ENCODE measurements at regions not wholly inside any gene's neighbourhood (a gene's known extent, or its start where the extent isn't known, plus 50 kb on each side); places are given as distances from the start of the nearest gene placed in this dataset.

DNA sequence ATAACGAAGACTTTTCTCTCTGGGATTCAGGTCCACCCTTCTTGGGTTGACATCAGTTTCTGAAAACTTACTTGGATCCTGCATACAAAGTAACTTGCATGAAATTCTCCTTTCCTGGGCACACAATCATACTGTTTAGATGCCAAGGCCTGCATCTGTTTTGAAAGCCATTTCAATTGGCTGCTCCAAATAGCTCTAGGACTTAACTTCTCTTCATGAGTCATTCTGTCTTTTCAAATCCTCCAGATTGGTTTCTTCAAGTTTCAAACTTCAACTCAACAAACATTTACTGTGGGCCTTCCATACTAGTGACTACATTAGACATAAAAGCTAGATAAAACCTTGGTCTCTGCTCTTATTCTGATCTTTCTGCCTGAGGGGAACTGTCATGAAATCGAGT is 54.8 kb upstream of the HMHB1 start:
- Histone ChIP-seq H3K79me2 (ENCODE audit: insufficient read depth, low read length) (no peaks in the 10 kb centered on the region), H3K4me1 (ENCODE audit: insufficient read depth, low read length, poor library complexity, severe bottlenecking) (no peaks in the 10 kb centered on the region), H3K4me2 (ENCODE audit: low read depth, low read length, poor library complexity, severe bottlenecking) (no peak overlapping the region), H3K4me3 (ENCODE audit: low read length, poor library complexity, severe bottlenecking) (no peak overlapping the region), H3K9me3 (ENCODE audit: insufficient read depth, low read depth, low read length) (no peaks in the 10 kb centered on the region), H3K36me3 (ENCODE audit: insufficient read depth, low read length) (no peaks in the 10 kb centered on the region), H3K9ac (ENCODE audit: low read depth, low read length, poor library complexity, severe bottlenecking) (no peak overlapping the region), H4K20me1 (ENCODE audit: insufficient read depth, low read length, poor library complexity, severe bottlenecking) (no peaks in the 10 kb centered on the region), H2AFZ (ENCODE audit: low read length) (no peak overlapping the region), H3K27me3 (ENCODE audit: insufficient read depth, low read length, poor library complexity, severe bottlenecking) (no peaks in the 10 kb centered on the region), H3K9me2 (replicated peaks; ENCODE audit: low read depth, low read length) (no peaks in the 10 kb centered on the region), H3F3A (ENCODE audit: low read depth) (no peaks in the 10 kb centered on the region)
- no peak for TF ChIP-seq EZH2phosphoT487 (IDR thresholded peaks at IDR 0.05; ENCODE audit: borderline replicate concordance)
- TF ChIP-seq, protein P1, sequence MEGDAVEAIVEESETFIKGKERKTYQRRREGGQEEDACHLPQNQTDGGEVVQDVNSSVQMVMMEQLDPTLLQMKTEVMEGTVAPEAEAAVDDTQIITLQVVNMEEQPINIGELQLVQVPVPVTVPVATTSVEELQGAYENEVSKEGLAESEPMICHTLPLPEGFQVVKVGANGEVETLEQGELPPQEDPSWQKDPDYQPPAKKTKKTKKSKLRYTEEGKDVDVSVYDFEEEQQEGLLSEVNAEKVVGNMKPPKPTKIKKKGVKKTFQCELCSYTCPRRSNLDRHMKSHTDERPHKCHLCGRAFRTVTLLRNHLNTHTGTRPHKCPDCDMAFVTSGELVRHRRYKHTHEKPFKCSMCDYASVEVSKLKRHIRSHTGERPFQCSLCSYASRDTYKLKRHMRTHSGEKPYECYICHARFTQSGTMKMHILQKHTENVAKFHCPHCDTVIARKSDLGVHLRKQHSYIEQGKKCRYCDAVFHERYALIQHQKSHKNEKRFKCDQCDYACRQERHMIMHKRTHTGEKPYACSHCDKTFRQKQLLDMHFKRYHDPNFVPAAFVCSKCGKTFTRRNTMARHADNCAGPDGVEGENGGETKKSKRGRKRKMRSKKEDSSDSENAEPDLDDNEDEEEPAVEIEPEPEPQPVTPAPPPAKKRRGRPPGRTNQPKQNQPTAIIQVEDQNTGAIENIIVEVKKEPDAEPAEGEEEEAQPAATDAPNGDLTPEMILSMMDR (conservative IDR thresholded peaks at IDR 0.05; ENCODE audit: low read length), result no peak

DNA sequence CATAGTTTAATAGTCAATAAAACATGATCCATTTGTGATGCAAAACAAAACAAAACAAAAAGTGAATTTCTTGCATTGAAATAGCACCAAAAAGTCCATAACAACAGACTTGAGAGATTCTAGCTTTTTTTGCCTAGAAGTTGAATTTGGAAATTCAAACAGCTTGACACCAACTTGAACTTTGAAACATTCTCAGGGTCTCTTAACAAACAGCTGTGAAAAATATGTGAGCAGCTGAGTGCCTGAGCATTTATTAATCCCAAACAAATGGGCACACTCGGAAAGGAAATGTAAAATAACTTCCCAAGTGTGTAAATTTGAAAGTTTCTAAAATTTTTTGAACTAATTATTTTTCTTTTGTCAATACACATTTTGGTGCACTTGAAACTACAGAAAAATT is 56.0 kb upstream of the HMHB1 start:
- no peak overlapping the region for H3K9ac ChIP-seq (ENCODE audit: low read depth, low read length, poor library complexity, severe bottlenecking)
- TF ChIP-seq, protein P1 (conservative IDR thresholded peaks at IDR 0.05; ENCODE audit: low read length), result no peak
- no peak for TF ChIP-seq EZH2phosphoT487 (IDR thresholded peaks at IDR 0.05; ENCODE audit: borderline replicate concordance)

DNA sequence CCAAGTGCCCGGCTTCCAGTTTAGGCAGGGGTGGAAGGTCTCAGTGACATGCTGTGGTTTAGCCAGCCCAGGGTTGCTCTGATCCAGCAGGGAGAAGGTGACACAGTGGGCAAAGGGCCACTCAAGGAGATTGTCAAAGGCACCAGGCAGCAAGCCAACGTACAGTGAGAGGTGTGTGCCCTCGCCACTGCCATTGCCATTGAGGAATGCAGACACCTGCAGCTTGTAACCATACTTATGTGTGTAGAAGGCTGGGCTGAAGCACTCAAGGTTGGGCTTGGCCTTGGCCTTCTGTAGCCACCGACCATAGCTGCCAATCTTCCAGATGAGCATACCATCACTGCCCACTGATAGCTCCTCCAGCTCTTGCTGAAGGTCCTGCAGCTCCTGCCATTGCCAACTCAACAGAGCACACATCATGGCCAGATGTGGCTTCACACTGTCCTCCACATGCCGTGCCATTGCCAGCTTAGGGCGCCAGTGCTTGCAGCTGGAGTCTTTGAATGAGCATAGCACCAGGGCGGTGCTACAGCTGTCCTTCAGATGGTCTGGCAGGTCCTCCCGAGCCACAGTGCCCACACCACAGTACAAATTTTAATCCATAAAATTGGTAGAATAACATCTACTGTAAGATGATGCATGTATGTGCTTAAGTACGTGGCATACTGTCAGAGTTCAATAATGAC is 59.7 kb upstream of the HMHB1 start:
- H3K9ac ChIP-seq (ENCODE audit: low read depth, low read length, poor library complexity, severe bottlenecking), result no peak overlapping the region
- no peak overlapping the region for H2AFZ ChIP-seq (ENCODE audit: low read length)
- no peaks in the 10 kb centered on the region for H3K36me3 ChIP-seq (ENCODE audit: insufficient read depth, low read length)
- no peaks in the 10 kb centered on the region for H3K27me3 ChIP-seq (ENCODE audit: insufficient read depth, low read length, poor library complexity, severe bottlenecking)
- TF ChIP-seq, protein P1 (conservative IDR thresholded peaks at IDR 0.05; ENCODE audit: low read length), result no peak
- no peak for TF ChIP-seq EZH2phosphoT487 (IDR thresholded peaks at IDR 0.05; ENCODE audit: borderline replicate concordance)
- no peaks in the 10 kb centered on the region for H3F3A ChIP-seq (ENCODE audit: low read depth)
- H4K20me1 ChIP-seq (ENCODE audit: insufficient read depth, low read length, poor library complexity, severe bottlenecking), result no peaks in the 10 kb centered on the region
- H3K79me2 ChIP-seq (ENCODE audit: insufficient read depth, low read length), result no peaks in the 10 kb centered on the region
- H3K4me1 ChIP-seq (ENCODE audit: insufficient read depth, low read length, poor library complexity, severe bottlenecking), result no peaks in the 10 kb centered on the region
- no peaks in the 10 kb centered on the region for H3K9me3 ChIP-seq (ENCODE audit: insufficient read depth, low read depth, low read length)
- no peaks in the 10 kb centered on the region for H3K9me2 ChIP-seq (replicated peaks; ENCODE audit: low read depth, low read length)
- no peak overlapping the region for H3K4me3 ChIP-seq (ENCODE audit: low read length, poor library complexity, severe bottlenecking)
- H3K4me2 ChIP-seq (ENCODE audit: low read depth, low read length, poor library complexity, severe bottlenecking), result no peak overlapping the region

More for the DNA sequence above, 56.0 kb upstream of the HMHB1 start:
- H3K9me2 ChIP-seq (replicated peaks; ENCODE audit: low read depth, low read length), result no peaks in the 10 kb centered on the region
- H3F3A ChIP-seq (ENCODE audit: low read depth), result no peaks in the 10 kb centered on the region
- H3K9me3 ChIP-seq (ENCODE audit: insufficient read depth, low read depth, low read length), result no peaks in the 10 kb centered on the region
- no peak overlapping the region for H3K4me2 ChIP-seq (ENCODE audit: low read depth, low read length, poor library complexity, severe bottlenecking)
- no peaks in the 10 kb centered on the region for H4K20me1 ChIP-seq (ENCODE audit: insufficient read depth, low read length, poor library complexity, severe bottlenecking)
- H3K79me2 ChIP-seq (ENCODE audit: insufficient read depth, low read length), result no peaks in the 10 kb centered on the region
- no peaks in the 10 kb centered on the region for H3K36me3 ChIP-seq (ENCODE audit: insufficient read depth, low read length)
- no peaks in the 10 kb centered on the region for H3K27me3 ChIP-seq (ENCODE audit: insufficient read depth, low read length, poor library complexity, severe bottlenecking)
- no peak overlapping the region for H2AFZ ChIP-seq (ENCODE audit: low read length)
- H3K4me1 ChIP-seq (ENCODE audit: insufficient read depth, low read length, poor library complexity, severe bottlenecking), result no peaks in the 10 kb centered on the region
- no peak overlapping the region for H3K4me3 ChIP-seq (ENCODE audit: low read length, poor library complexity, severe bottlenecking)
